HG02938 (cell line): ENCODE measurements at regions not wholly inside any gene's neighbourhood (a gene's known extent, or its start where the extent isn't known, plus 50 kb on each side); places are given as distances from the start of the nearest gene placed in this dataset.
"Not testable (repeated sequence)": the region's sequence is repeated elsewhere in the genome, so short reads cannot be mapped to it uniquely, and the experiment has no call there.

Experiments
- ATAC-seq: cut with Tn5 transposase; IDR thresholded peaks from one replicate; pipeline ENCODE4 v1.9.1; 2021; ENCODE audit warnings: mild to moderate bottlenecking, moderate library complexity; ENCODE audit not compliant: unreplicated experiment

DNA sequence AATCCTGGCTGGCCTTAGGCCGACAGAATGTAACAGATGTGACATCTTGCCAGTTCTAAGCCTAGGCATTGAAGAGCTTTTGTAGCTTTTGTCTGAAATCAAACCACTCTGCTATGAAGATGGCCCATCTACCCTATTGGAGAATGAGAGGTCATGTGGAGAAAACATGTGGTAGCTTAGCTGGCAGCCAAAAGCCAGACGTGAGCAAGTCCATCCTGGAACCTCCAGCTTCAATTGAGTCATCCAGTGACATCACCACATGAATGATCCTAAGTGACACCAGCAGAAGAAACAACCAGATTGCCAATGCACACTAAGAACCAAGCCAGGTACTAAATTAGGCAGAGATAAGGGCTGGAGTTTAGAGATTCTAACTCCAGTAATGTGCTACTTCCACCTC, 154.8 kb upstream of the ZFP42 start:
- ATAC-seq, result no peak

DNA sequence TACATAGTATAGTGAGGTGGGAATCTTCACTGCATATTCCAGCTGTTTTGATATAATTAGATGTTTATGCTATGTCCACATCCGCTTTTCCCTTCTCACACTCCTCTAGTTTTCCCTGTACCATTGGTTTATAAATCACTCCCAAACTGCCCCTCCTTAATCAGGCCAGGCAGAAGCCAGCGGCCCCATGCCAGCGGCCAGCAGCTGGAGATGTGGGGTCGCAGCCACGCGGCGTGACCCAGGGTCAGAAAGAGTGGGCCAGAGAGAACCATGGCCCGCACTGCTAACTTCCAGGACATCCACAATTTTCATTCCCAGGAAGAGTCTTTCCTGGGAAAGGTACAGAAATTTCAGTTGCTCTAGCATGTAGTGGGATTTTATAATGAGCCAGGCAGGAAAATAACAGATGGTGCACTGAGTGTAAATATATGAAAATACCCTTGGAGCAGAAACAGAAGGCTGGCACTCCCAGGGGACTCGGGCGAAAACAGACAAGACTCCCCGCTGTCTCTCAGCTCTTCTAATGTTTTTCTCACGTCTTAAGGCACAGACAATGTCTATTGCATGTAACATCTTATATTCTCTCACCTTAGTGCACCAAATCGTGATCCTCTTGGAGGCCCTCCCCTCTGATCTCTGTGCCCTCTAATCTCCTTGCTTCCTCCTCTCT, 145.9 kb upstream of the ZFP42 start:
- ATAC-seq, result no peak

- ATAC-seq, result no peak
These were observed 129.7 kb upstream of the ZFP42 start for GRCh38 chr4:187865914-187866313.

GRCh38 chr4:187883049-187883448, 112.5 kb upstream of the ZFP42 start:
- ATAC-seq, result no peak

DNA sequence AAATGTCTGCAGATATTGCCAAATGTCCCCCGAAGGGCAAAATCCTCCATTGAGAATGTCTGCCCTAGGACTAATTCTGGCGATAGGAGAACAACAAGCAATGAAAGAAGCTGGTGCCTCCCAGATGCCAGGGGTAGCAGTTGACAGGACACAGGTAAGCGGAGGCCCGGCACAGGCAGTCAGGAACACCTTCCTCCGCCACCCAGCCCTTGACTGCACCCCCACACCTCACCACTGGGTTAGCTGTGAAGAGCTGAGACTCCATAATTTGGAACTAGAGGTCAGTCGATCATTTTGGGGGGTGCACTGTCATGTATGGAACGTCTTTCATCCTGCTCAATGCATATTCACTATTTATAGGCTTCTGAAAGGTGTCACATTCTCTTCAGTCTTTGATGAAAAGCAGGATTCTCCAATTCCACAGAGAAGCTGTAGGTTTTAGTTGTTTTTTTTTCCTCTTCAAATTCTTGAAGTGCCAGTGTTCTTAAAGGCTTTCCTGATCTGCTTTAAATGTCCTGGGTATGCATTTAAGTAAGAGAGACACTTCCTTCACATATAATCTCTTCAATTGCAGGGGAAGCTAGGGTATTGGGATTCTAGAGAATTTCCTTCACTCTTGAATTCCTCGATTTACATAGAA, 111.6 kb upstream of the ZFP42 start:
- ATAC-seq, result no peak

- no peak for ATAC-seq
These were observed 107.7 kb upstream of the ZFP42 start for GRCh38 chr4:187887906-187888305.

DNA sequence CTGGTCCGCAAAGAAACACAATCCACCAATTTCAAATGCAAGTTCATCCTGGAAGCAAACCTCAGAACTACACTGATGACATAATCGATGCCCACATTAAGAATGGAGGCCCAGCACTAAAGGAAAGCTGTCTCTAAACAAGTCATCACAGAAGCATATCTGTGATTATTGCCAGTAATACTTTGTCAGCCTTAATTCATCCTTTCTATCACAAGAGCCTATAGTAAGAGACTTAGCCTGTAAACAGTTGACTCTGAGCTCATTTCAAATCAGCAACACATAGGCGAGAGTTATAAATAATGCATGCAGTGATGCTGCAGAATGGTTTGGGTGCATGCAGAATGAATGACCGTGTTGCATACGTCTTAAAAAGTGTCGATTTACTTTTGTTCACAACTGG, 105.9 kb upstream of the ZFP42 start:
- no peak for ATAC-seq

GRCh38 chr4:187893418-187893817, 102.2 kb upstream of the ZFP42 start:
- no peak for ATAC-seq

DNA sequence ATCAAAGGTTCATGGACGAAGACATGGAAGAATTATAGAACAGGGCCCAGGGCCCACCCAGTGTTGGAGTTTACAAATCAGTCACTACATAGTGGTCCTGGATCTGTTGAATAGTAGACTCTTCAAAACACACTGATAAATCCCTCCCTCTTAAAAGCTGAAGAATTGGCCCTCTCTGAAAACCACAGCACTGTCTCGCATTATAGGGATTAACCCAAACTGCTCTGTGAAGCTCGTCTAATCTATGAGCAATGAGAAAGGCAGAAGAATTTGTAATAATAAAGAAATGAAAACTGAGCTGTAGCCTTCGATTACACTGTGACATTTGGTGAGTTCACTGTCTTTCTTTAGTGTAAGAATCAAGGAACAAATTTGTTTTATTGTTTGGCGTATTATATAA, 92.5 kb upstream of the ZFP42 start:
- ATAC-seq, result no peak

GRCh38 chr4:187903700-187904099, 91.9 kb upstream of the ZFP42 start:
- ATAC-seq, result no peak

DNA sequence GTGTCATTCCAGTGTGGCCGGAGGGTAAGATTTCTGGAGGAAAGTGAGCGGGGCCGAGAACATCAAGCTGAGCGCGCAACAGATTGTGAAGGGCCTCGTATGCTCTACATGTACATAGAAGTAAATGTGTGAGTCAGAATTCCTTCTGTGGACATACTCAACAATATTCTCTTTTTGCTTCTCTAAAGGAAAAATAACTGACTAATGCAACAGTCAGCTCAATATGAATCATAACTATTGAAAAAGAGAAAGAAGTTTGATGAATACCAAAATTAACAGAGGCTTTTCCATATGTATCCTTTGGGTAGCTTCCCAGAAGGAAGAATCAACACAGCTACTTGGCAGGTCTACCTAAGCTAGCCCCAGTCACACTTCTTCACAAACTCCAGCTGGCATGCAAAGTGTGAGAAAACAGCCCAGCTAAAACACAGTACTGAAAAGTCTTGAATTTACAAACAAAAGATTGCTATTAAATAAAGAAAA, 87.5 kb upstream of the ZFP42 start:
- no peak for ATAC-seq

- ATAC-seq, result no peak
These were observed 86.8 kb upstream of the ZFP42 start for GRCh38 chr4:187908731-187909130.

DNA sequence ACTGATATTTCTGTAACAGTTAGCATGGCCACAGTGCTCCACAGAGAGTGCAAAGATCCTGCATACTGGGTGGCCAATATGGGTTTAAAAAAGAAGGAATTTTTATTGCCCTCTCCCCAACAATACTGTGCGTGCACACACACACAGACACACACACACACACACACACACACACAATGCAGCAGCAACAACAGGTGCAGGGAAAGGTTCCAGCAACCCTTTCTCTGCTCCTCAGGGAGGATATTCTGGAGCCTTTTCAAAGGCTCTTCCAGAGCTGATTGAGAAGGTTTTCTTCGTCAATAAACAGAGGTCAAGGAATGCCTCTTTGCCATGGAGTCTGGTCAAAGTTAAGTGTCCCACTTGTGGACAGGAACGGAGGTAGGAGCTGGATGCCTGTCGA, 84.8 kb upstream of the ZFP42 start:
- ATAC-seq, result no peak

- not testable (repeated sequence) for ATAC-seq
These were observed 80.2 kb upstream of the ZFP42 start for GRCh38 chr4:187915406-187915805.

- no peak for ATAC-seq
These were observed 75.6 kb upstream of the ZFP42 start for GRCh38 chr4:187919966-187920365.

- ATAC-seq, result no peak
These were observed 73.5 kb upstream of the ZFP42 start for GRCh38 chr4:187921946-187922623.

DNA sequence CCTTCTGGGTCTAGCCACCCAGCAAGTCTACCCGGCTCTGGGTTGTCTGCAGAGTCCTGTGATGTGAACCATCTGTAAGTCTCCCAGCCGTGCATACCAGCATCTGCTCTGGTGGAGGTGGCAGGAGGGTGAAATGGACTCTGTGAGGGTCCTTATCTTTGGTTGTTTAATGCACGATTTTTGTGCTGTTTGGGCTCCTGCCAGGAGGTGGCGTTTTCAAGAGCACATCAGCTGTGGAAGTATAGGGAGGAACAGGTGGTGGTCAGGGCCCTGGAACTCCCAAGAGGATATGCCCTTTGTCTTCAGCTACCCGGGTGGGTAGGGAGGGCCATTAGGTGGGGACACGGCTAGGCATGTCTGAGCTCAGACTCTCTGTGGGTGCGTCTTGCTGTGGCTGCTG, 66.5 kb upstream of the ZFP42 start:
- no peak for ATAC-seq

DNA sequence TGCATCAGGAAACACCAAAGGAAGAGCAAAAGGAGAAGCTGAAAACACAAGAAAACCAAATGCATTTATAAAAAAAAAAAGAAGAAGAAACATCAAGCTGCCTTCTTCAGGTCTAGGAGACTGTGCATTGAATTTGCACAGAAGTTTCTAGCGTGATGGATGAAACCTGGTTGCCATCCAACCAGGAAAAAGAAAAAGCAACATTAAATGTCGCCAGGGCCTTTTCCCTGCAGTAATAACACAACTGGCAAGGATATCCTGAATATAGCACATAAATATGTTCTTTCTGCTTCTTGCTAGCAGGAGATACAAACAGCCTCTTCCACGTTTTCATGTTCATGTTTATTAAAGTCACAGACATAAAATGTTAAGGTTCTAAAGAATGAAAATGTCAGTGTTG, 60.8 kb upstream of the ZFP42 start:
- ATAC-seq, result no peak

DNA sequence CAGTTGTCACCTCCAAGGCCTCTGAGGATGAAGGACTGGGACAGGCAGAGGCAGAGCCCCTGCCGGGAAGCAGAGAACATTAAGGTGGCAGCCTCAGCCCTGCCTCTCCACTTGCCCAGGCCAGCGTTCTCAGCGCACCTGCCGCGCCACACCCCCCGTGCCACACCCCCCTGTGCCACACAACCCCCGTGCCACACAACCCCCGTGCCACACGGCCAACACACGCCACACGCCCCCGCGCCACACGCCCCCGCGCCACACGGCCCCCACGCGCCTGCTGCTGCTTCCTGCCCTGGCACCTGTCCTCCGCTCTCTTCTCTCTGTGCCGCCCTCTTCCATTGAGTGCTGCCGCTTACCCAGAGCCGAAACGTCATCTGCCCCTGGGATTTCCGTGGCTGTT, 58.0 kb upstream of the ZFP42 start:
- ATAC-seq, result no peak

DNA sequence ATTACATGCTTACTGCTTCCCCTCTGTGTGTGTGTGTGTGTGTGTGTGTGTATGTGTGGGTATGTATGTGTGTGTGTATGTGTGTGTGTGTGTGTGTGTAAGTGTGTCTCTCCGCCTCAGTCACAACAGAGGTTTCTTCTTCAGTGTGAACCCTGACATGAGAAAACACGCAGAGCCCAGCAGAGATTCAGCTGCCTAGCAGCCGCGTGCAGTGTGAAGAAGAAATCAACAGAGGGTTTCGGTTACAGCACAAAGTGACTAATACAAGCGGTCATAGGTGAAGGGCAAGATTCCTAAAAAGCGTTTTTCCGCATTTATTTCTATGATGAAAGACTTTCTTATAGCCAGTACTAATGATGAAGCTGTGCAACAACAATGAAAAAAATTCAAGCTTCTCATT, 55.3 kb upstream of the ZFP42 start:
- ATAC-seq, result no peak

DNA sequence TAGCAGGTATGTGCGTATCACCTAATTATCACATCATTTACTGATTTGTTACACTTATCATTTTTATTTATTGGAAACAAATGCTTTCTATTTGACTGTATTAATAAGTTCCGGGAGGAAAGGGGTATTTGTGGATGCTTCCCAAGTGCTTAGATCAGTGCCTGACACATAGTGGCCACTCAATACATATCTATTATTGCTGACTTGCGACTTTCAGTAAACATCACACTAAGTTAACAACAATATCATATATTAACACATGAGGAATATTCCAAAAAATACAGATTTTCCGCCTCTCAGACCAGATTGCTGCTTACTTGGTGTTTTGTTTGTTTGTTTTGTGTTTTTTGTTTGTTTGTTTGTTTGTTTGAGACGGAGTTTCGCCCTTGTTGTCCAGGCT, 52.6 kb upstream of the ZFP42 start:
- no peak for ATAC-seq

DNA sequence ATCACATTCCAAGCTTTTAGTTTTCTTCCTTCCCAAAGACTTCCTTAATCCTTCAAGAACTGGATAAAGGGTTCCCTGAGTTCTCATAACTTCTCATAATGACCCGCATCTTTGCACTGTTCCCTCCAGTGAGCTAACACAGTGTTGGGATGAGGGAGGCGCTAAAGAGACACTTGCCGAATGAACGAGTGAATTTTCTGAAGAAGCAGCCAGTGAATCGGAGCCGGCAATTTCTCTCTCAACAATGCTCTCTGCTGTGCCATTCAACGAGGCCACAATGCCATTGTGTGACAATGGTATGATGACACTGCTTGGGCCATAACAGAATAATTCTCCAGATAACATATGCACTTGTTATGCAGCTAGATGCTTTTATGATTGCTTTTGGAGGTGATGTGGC, 51.4 kb upstream of the ZFP42 start:
- no peak for ATAC-seq
